ENCODE measurements at regions not wholly inside any gene's neighbourhood (a gene's known extent, or its start where the extent isn't known, plus 50 kb on each side); places are given as distances from the start of the nearest gene placed in this dataset.
"Not testable (repeated sequence)": the region's sequence is repeated elsewhere in the genome, so short reads cannot be mapped to it uniquely, and the experiment has no call there.

GRCh38 chr19:28303502-28303901, 909.4 kb downstream of the UQCRFS1 start:
- DNase-seq = no peak

GRCh38 chr19:28301961-28302360, 911.0 kb downstream of the UQCRFS1 start:
- no peak for DNase-seq

GRCh38 chr19:28301463-28301862, 911.5 kb downstream of the UQCRFS1 start:
- no peak for DNase-seq

GRCh38 chr19:28299649-28300048, 913.3 kb downstream of the UQCRFS1 start:
- no peak for DNase-seq

- DNase-seq = no peak
Measured at GRCh38 chr19:28297586-28298157, 915.3 kb downstream of the UQCRFS1 start.

- no peak for DNase-seq
Measured at GRCh38 chr19:28297036-28297435, 915.9 kb downstream of the UQCRFS1 start.

- no peak for DNase-seq
Measured at GRCh38 chr19:28296506-28296905, 916.4 kb downstream of the UQCRFS1 start.

- DNase-seq = not testable (repeated sequence)
Measured at GRCh38 chr19:28294975-28295374, 918.0 kb downstream of the UQCRFS1 start.

- no peak for DNase-seq
Measured at GRCh38 chr19:28294395-28294794, 918.6 kb downstream of the UQCRFS1 start.

GRCh38 chr19:28293685-28294084, 919.3 kb downstream of the UQCRFS1 start:
- DNase-seq = no peak

GRCh38 chr19:28292822-28293500, 920.0 kb downstream of the UQCRFS1 start:
- no peak for DNase-seq

- no peak for DNase-seq
Measured at GRCh38 chr19:28291874-28292273, 921.1 kb downstream of the UQCRFS1 start.

GRCh38 chr19:28290963-28291657, 921.8 kb downstream of the UQCRFS1 start:
- no peak for DNase-seq

- DNase-seq = no peak
Measured at GRCh38 chr19:28289295-28290063, 923.5 kb downstream of the UQCRFS1 start.

GRCh38 chr19:28288572-28289264, 924.2 kb downstream of the UQCRFS1 start:
- DNase-seq = no peak

- DNase-seq = no peak
Measured at GRCh38 chr19:28285917-28286316, 927.0 kb downstream of the UQCRFS1 start.

- no peak for DNase-seq
Measured at GRCh38 chr19:28285078-28285477, 927.9 kb downstream of the UQCRFS1 start.

GRCh38 chr19:28284389-28284788, 928.6 kb downstream of the UQCRFS1 start:
- no peak for DNase-seq

- DNase-seq = no peak
Measured at GRCh38 chr19:28283592-28283991, 929.4 kb downstream of the UQCRFS1 start.

- DNase-seq = no peak
Measured at GRCh38 chr19:28281676-28282075, 931.3 kb downstream of the UQCRFS1 start.

- DNase-seq = no peak
Measured at GRCh38 chr19:28264556-28264955, 948.4 kb downstream of the UQCRFS1 start.

GRCh38 chr19:28258829-28259228, 954.1 kb downstream of the UQCRFS1 start:
- DNase-seq = no peak

GRCh38 chr19:28257396-28257795, 955.6 kb downstream of the UQCRFS1 start:
- no peak for DNase-seq
